ENCODE measurements at regions not wholly inside any gene's neighbourhood (a gene's known extent, or its start where the extent isn't known, plus 50 kb on each side); places are given as distances from the start of the nearest gene placed in this dataset.

DNA sequence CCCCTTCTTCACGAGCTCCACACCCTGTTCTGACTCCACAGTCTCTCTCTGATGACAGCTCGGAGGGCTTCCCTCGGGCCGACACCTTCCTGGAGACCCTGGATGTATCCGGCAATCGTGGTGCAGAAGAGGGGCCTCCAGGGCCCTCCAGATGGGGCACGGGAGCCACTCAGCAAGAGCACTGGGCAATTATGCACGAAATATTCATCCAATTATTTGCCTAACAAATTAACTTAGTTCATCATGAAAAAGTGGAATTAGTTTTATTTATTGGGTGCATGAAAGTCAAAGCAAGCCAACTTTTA lies 277.3 kb upstream of the HDAC4 start:
- H3K4me1 ChIP-seq (ENCODE audit: control insufficient read depth, extremely low read depth, insufficient read depth, low read length) = no peaks in the 10 kb centered on the region
- TF ChIP-seq GATA2 (IDR thresholded peaks at IDR 0.05; ENCODE audit: insufficient read depth, insufficient read length, low read depth, low read length) = no peak
- TF ChIP-seq FOS (IDR thresholded peaks at IDR 0.05; ENCODE audit: borderline replicate concordance, insufficient read depth, low read length) = no peak
- TF ChIP-seq, protein P1, sequence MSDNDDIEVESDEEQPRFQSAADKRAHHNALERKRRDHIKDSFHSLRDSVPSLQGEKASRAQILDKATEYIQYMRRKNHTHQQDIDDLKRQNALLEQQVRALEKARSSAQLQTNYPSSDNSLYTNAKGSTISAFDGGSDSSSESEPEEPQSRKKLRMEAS (IDR thresholded peaks at IDR 0.05; ENCODE audit: insufficient read depth, insufficient read length) = no peak
- no peak for TF ChIP-seq CTCF (IDR thresholded peaks at IDR 0.05; ENCODE audit: extremely low read depth in 1 of 2, insufficient read depth in 1 of 2, low read depth in 1 of 2, low read length in 2 of 2)
- no peak for TF ChIP-seq POLR2AphosphoS5 (IDR thresholded peaks at IDR 0.05; ENCODE audit: insufficient read depth, low read depth, low read length)
- TF ChIP-seq JUN (IDR thresholded peaks at IDR 0.05; ENCODE audit: borderline replicate concordance, insufficient read depth, insufficient read length, low read depth) = no peak
- TF ChIP-seq MYC (IDR thresholded peaks at IDR 0.05; ENCODE audit: low read depth, low read length) = no peak
- TF ChIP-seq POLR2A (IDR thresholded peaks at IDR 0.05; ENCODE audit: low read depth, low read length) = no peak
- TF ChIP-seq EZH2 (IDR thresholded peaks at IDR 0.05; ENCODE audit: borderline replicate concordance, low read depth, low read length, severe bottlenecking) = no peak
- H3K9ac ChIP-seq (replicated peaks; ENCODE audit: extremely low read depth, insufficient read depth, low read length) = no peak overlapping the region
- POLR2A ChIA-PET = no interaction called here
- H4K20me1 ChIP-seq (replicated peaks; ENCODE audit: control insufficient read depth, extremely low read depth, insufficient read depth, low read length) = no peaks in the 10 kb centered on the region
- H3K9me3 ChIP-seq (replicated peaks; ENCODE audit: control insufficient read depth, insufficient read depth, low read length) = no peaks in the 10 kb centered on the region
- H2AFZ ChIP-seq (ENCODE audit: low read depth, low read length) = no peak overlapping the region
- intact Hi-C loops (cut with micrococcal nuclease) = no loop called here
- H3K36me3 ChIP-seq (ENCODE audit: control insufficient read depth in 2 of 2, extremely low read depth in 1 of 2, insufficient read depth in 2 of 2, low read length in 2 of 2) = no peaks in the 10 kb centered on the region
- FAIRE-seq (no peak), DNase-seq (ENCODE audit: low read depth, low spot score) (no peak)
- CTCF ChIA-PET = no interaction called here
- H3K9me1 ChIP-seq (replicated peaks; ENCODE audit: control insufficient read depth, extremely low read depth, insufficient read depth, low read length) = no peaks in the 10 kb centered on the region
- H3K79me2 ChIP-seq (ENCODE audit: control insufficient read depth, insufficient read depth, low read length) = no peaks in the 10 kb centered on the region
- no peak overlapping the region for H3K27ac ChIP-seq (ENCODE audit: insufficient read depth, low read depth, low read length)
- no peak overlapping the region for H3K4me2 ChIP-seq (ENCODE audit: insufficient read depth, low read length)
- H3K4me3 ChIP-seq (replicated peaks in 1 of 3; ENCODE audit: insufficient read depth in 1 of 3, low read depth in 1 of 3, low read length in 3 of 3) = no peak overlapping the region
- H3K27me3 ChIP-seq (ENCODE audit: control insufficient read depth in 2 of 2, insufficient read depth in 2 of 2, low read length in 2 of 2) = no peaks in the 10 kb centered on the region
- dilution Hi-C loops (cut with MboI; ENCODE audit: extremely low pct_ligation_motif_present, low sequenced_read_pairs) = no loop called here
- BruUV-seq (replicated peaks) = no TSS peak
